GM23338 (cell line): ENCODE measurements at regions not wholly inside any gene's neighbourhood (a gene's known extent, or its start where the extent isn't known, plus 50 kb on each side); places are given as distances from the start of the nearest gene placed in this dataset.
"Not testable (repeated sequence)": the region's sequence is repeated elsewhere in the genome, so short reads cannot be mapped to it uniquely, and the experiment has no call there.

Experiments used
- EZH2 ChIP-seq: fragments of 200-600 bp; sonication (generic); IDR thresholded peaks from one replicate; pipeline ENCODE4 v1.8.0; 2017; ENCODE audit warnings: antibody characterized with exemption, mild to moderate bottlenecking, low read depth; ENCODE audit not compliant: unreplicated experiment
- EZH2phosphoT487 ChIP-seq: fragments of 200-600 bp; sonication (generic); IDR thresholded peaks from one replicate; pipeline ENCODE4 v1.8.1; 2018; ENCODE audit warnings: antibody characterized with exemption; ENCODE audit not compliant: unreplicated experiment
- JUNB ChIP-seq: IDR thresholded peaks from one replicate; pipeline ENCODE4 v1.6.1; 2016; ENCODE audit warnings: antibody characterized with exemption; ENCODE audit not compliant: unreplicated experiment
- POLR2AphosphoS5 ChIP-seq: IDR thresholded peaks from 2 replicates; pipeline ENCODE4 v1.6.1; 2016; ENCODE audit warnings: antibody characterized with exemption, low read depth
- TF ChIP-seq, protein P1 (sequence below), 2 experiments: fragments of 200-600 bp in 1 of 2; sonication (generic) in 1 of 2; conservative IDR thresholded peaks; 2 replicates each; pipeline versions ENCODE4 v1.5.1 to v1.6.1; 2016 to 2017; ENCODE audit warnings: antibody characterized with exemption in 2 of 2, low read depth in 2 of 2, mild to moderate bottlenecking in 2 of 2, moderate library complexity in 1 of 2
- TF ChIP-seq, protein P2 (sequence below): IDR thresholded peaks from one replicate; pipeline ENCODE4 v1.6.1; 2018; ENCODE audit warnings: antibody characterized with exemption; ENCODE audit not compliant: unreplicated experiment

DNA sequence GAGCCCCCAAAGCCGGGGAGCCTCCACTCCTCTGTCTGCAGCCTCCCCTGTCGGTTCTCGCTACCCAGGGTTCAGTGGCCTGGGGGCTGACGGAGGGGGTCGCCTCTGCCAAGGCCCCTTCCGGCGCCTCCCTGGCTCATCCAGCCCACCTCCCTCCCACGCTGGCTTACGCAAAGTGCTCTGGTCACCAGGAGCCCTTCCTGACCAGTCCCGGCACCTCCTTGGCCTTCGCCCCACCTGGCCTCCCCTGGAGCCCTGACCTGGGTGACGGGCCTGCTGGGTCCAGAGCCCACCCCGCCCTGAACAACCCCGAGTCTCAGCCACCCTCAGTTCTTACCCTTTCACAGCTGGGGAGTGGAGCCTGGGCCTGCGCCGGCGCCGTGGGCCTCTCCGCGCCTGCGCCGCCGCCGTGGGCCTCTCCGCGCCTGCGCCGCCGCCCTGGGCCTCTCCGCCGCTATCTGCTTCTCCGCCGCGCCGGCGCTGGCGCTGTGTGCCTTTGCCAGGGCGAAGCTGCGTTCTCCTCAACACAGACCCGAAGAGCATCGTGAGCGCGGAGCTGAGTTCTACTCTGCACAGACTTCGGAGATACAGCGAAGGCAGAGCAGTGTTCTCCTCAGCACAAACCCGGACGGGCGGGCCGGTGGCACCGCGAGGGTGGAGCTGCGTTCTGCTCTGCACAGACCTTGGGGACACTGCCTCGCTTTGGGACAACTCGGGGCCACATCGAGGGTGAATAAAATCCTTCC, 247.6 kb downstream of the TP53TG3F start:
- TF ChIP-seq POLR2AphosphoS5, EZH2, EZH2phosphoT487, JUNB: not testable (repeated sequence)
- TF ChIP-seq, protein P1, sequence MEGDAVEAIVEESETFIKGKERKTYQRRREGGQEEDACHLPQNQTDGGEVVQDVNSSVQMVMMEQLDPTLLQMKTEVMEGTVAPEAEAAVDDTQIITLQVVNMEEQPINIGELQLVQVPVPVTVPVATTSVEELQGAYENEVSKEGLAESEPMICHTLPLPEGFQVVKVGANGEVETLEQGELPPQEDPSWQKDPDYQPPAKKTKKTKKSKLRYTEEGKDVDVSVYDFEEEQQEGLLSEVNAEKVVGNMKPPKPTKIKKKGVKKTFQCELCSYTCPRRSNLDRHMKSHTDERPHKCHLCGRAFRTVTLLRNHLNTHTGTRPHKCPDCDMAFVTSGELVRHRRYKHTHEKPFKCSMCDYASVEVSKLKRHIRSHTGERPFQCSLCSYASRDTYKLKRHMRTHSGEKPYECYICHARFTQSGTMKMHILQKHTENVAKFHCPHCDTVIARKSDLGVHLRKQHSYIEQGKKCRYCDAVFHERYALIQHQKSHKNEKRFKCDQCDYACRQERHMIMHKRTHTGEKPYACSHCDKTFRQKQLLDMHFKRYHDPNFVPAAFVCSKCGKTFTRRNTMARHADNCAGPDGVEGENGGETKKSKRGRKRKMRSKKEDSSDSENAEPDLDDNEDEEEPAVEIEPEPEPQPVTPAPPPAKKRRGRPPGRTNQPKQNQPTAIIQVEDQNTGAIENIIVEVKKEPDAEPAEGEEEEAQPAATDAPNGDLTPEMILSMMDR (conservative IDR thresholded peaks at IDR 0.05; ENCODE audit: low read depth in 2 of 2): not testable (repeated sequence)
- TF ChIP-seq, protein P2, sequence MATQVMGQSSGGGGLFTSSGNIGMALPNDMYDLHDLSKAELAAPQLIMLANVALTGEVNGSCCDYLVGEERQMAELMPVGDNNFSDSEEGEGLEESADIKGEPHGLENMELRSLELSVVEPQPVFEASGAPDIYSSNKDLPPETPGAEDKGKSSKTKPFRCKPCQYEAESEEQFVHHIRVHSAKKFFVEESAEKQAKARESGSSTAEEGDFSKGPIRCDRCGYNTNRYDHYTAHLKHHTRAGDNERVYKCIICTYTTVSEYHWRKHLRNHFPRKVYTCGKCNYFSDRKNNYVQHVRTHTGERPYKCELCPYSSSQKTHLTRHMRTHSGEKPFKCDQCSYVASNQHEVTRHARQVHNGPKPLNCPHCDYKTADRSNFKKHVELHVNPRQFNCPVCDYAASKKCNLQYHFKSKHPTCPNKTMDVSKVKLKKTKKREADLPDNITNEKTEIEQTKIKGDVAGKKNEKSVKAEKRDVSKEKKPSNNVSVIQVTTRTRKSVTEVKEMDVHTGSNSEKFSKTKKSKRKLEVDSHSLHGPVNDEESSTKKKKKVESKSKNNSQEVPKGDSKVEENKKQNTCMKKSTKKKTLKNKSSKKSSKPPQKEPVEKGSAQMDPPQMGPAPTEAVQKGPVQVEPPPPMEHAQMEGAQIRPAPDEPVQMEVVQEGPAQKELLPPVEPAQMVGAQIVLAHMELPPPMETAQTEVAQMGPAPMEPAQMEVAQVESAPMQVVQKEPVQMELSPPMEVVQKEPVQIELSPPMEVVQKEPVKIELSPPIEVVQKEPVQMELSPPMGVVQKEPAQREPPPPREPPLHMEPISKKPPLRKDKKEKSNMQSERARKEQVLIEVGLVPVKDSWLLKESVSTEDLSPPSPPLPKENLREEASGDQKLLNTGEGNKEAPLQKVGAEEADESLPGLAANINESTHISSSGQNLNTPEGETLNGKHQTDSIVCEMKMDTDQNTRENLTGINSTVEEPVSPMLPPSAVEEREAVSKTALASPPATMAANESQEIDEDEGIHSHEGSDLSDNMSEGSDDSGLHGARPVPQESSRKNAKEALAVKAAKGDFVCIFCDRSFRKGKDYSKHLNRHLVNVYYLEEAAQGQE: not testable (repeated sequence)
